ENCODE measurements at regions not wholly inside any gene's neighbourhood (a gene's known extent, or its start where the extent isn't known, plus 50 kb on each side); places are given as distances from the start of the nearest gene placed in this dataset.

- DNase-seq (no peak), ATAC-seq (no peak)
- no peaks in the 10 kb centered on the region for H3K4me1 Mint-ChIP-seq
- H3K27ac Mint-ChIP-seq = no peak overlapping the region
- CTCF ChIA-PET = no interaction called here
- no peaks in the 10 kb centered on the region for H3K9me3 Mint-ChIP-seq (ENCODE audit: low read depth)
- H3K4me3 Mint-ChIP-seq = no peak overlapping the region
- H3K36me3 Mint-ChIP-seq = no peaks in the 10 kb centered on the region
- H3K27me3 Mint-ChIP-seq = peaks cover 12% of the 10 kb centered on the region
Measured at GRCh38 chr1:232267092-232267836, 362.7 kb downstream of the SIPA1L2 start.

GRCh38 chr1:232263452-232263851 is 366.5 kb downstream of the SIPA1L2 start:
- Mint-ChIP-seq H3K4me3 (no peak overlapping the region), H3K9me3 (ENCODE audit: low read depth) (no peaks in the 10 kb centered on the region), H3K27me3 (peaks cover 17% of the 10 kb centered on the region), H3K36me3 (no peaks in the 10 kb centered on the region), H3K27ac (no peak overlapping the region), H3K4me1 (no peaks in the 10 kb centered on the region)
- CTCF ChIA-PET = interaction anchor here (0.7 kb wide), 1 partner anchor 191 kb away, joined by 3 read pairs; no protein-coding TSS in a partner anchor
- ATAC-seq (no peak), DNase-seq (no peak)

- ATAC-seq = no peak
- no peak for DNase-seq
- Mint-ChIP-seq H3K4me1 (no peaks in the 10 kb centered on the region), H3K27me3 (peaks cover 17% of the 10 kb centered on the region), H3K4me3 (no peak overlapping the region), H3K9me3 (ENCODE audit: low read depth) (no peaks in the 10 kb centered on the region), H3K27ac (no peak overlapping the region), H3K36me3 (no peaks in the 10 kb centered on the region)
- CTCF ChIA-PET = interaction anchor here (1.2 kb wide), 1 partner anchor 397 kb away, joined by 3 read pairs; no protein-coding TSS in a partner anchor
Measured at GRCh38 chr1:232262991-232263390, 366.9 kb downstream of the SIPA1L2 start.

- Mint-ChIP-seq H3K36me3 (no peaks in the 10 kb centered on the region), H3K27me3 (peaks cover 12% of the 10 kb centered on the region), H3K4me1 (no peaks in the 10 kb centered on the region), H3K4me3 (no peak overlapping the region), H3K9me3 (ENCODE audit: low read depth) (no peaks in the 10 kb centered on the region), H3K27ac (no peak overlapping the region)
- CTCF ChIA-PET = no interaction called here
- DNase-seq (no peak), ATAC-seq (no peak)
Measured at GRCh38 chr1:232260861-232261260, 369.1 kb downstream of the SIPA1L2 start.

- H3K4me1 Mint-ChIP-seq = no peaks in the 10 kb centered on the region
- H3K27me3 Mint-ChIP-seq = peaks cover 8% of the 10 kb centered on the region
- DNase-seq = no peak
- no peaks in the 10 kb centered on the region for H3K36me3 Mint-ChIP-seq
- ATAC-seq = no peak
- no peak overlapping the region for H3K27ac Mint-ChIP-seq
- no peak overlapping the region for H3K4me3 Mint-ChIP-seq
- CTCF ChIA-PET = no interaction called here
- H3K9me3 Mint-ChIP-seq (ENCODE audit: low read depth) = no peaks in the 10 kb centered on the region
Measured at GRCh38 chr1:232260045-232260444, 369.9 kb downstream of the SIPA1L2 start.

- Mint-ChIP-seq H3K27me3 (peaks cover 8% of the 10 kb centered on the region), H3K27ac (no peak overlapping the region), H3K4me3 (no peak overlapping the region), H3K4me1 (no peaks in the 10 kb centered on the region), H3K9me3 (ENCODE audit: low read depth) (no peaks in the 10 kb centered on the region), H3K36me3 (no peaks in the 10 kb centered on the region)
- CTCF ChIA-PET = no interaction called here
- DNase-seq (no peak), ATAC-seq (no peak)
Measured at GRCh38 chr1:232259333-232259732, 370.6 kb downstream of the SIPA1L2 start.

GRCh38 chr1:232252546-232253118 is 377.3 kb downstream of the SIPA1L2 start:
- DNase-seq = no peak
- H3K4me1 Mint-ChIP-seq = peaks cover 5% of the 10 kb centered on the region
- H3K27ac Mint-ChIP-seq = no peak overlapping the region
- no peaks in the 10 kb centered on the region for H3K36me3 Mint-ChIP-seq
- H3K27me3 Mint-ChIP-seq = peaks cover 36% of the 10 kb centered on the region
- H3K4me3 Mint-ChIP-seq = no peak overlapping the region
- ATAC-seq = no peak
- no peaks in the 10 kb centered on the region for H3K9me3 Mint-ChIP-seq (ENCODE audit: low read depth)
- CTCF ChIA-PET = no interaction called here

- Mint-ChIP-seq H3K4me1 (peaks cover 5% of the 10 kb centered on the region), H3K4me3 (no peak overlapping the region), H3K36me3 (no peaks in the 10 kb centered on the region), H3K27me3 (peaks cover 47% of the 10 kb centered on the region), H3K9me3 (ENCODE audit: low read depth) (no peaks in the 10 kb centered on the region), H3K27ac (no peak overlapping the region)
- ATAC-seq (no peak), DNase-seq (no peak)
- CTCF ChIA-PET = no interaction called here
Measured at GRCh38 chr1:232250838-232251237, 379.1 kb downstream of the SIPA1L2 start.

GRCh38 chr1:232249861-232250777 is 379.8 kb downstream of the SIPA1L2 start:
- Mint-ChIP-seq H3K9me3 (ENCODE audit: low read depth) (no peaks in the 10 kb centered on the region), H3K4me1 (peaks cover 5% of the 10 kb centered on the region), H3K4me3 (no peak overlapping the region), H3K27ac (no peak overlapping the region), H3K36me3 (no peaks in the 10 kb centered on the region), H3K27me3 (peaks cover 52% of the 10 kb centered on the region)
- DNase-seq (no peak), ATAC-seq (no peak)
- CTCF ChIA-PET = no interaction called here

GRCh38 chr1:232249339-232249738 is 380.6 kb downstream of the SIPA1L2 start:
- H3K9me3 Mint-ChIP-seq (ENCODE audit: low read depth) = no peaks in the 10 kb centered on the region
- DNase-seq = no peak
- peaks cover 52% of the 10 kb centered on the region for H3K27me3 Mint-ChIP-seq
- peaks cover 5% of the 10 kb centered on the region for H3K4me1 Mint-ChIP-seq
- no peak overlapping the region for H3K27ac Mint-ChIP-seq
- ATAC-seq = no peak
- CTCF ChIA-PET = no interaction called here
- no peaks in the 10 kb centered on the region for H3K36me3 Mint-ChIP-seq
- H3K4me3 Mint-ChIP-seq = no peak overlapping the region

GRCh38 chr1:232248276-232248820 is 381.6 kb downstream of the SIPA1L2 start:
- DNase-seq (no peak), ATAC-seq (no peak)
- peaks cover 5% of the 10 kb centered on the region for H3K4me1 Mint-ChIP-seq
- peaks cover 57% of the 10 kb centered on the region for H3K27me3 Mint-ChIP-seq
- no peak overlapping the region for H3K4me3 Mint-ChIP-seq
- no peaks in the 10 kb centered on the region for H3K36me3 Mint-ChIP-seq
- CTCF ChIA-PET = interaction anchor here (0.9 kb wide), 1 partner anchor 382 kb away, joined by 3 read pairs; no protein-coding TSS in a partner anchor
- no peaks in the 10 kb centered on the region for H3K9me3 Mint-ChIP-seq (ENCODE audit: low read depth)
- H3K27ac Mint-ChIP-seq = no peak overlapping the region

- Mint-ChIP-seq H3K4me3 (no peak overlapping the region), H3K4me1 (peaks cover 5% of the 10 kb centered on the region), H3K36me3 (no peaks in the 10 kb centered on the region), H3K27me3 (peaks cover 53% of the 10 kb centered on the region), H3K27ac (no peak overlapping the region), H3K9me3 (ENCODE audit: low read depth) (no peaks in the 10 kb centered on the region)
- CTCF ChIA-PET = interaction anchor here (0.9 kb wide), 1 partner anchor 381 kb away, joined by 3 read pairs; no protein-coding TSS in a partner anchor
- DNase-seq = no peak
- no peak for ATAC-seq
Measured at GRCh38 chr1:232247669-232248068, 382.3 kb downstream of the SIPA1L2 start.

- Mint-ChIP-seq H3K27me3 (peaks cover 51% of the 10 kb centered on the region), H3K9me3 (ENCODE audit: low read depth) (no peaks in the 10 kb centered on the region), H3K27ac (no peak overlapping the region), H3K4me3 (no peak overlapping the region), H3K36me3 (no peaks in the 10 kb centered on the region), H3K4me1 (peaks cover 3% of the 10 kb centered on the region)
- ATAC-seq (no peak), DNase-seq (no peak)
- CTCF ChIA-PET = interaction anchor here (0.6 kb wide), 1 partner anchor 18 kb away, joined by 3 read pairs; no protein-coding TSS in a partner anchor
Measured at GRCh38 chr1:232244426-232244825, 385.5 kb downstream of the SIPA1L2 start.
